DND-41 (cell line): ENCODE measurements at regions not wholly inside any gene's neighbourhood (a gene's known extent, or its start where the extent isn't known, plus 50 kb on each side); places are given as distances from the start of the nearest gene placed in this dataset.

ENCODE experiments used
- EZH2 ChIP-seq: IDR thresholded peaks from 3 replicates; pipeline ENCODE4 v1.6.1; 2012; ENCODE audit warnings: borderline replicate concordance, low read depth, mild to moderate bottlenecking, moderate library complexity, low read length, inconsistent platforms; ENCODE audit not compliant: severe bottlenecking
- TF ChIP-seq, protein P1 (sequence below): IDR thresholded peaks from 2 replicates; pipeline ENCODE4 v1.5.1; 2012; ENCODE audit warnings: borderline replicate concordance, low read length, moderate library complexity, mild to moderate bottlenecking; ENCODE audit not compliant: poor library complexity, severe bottlenecking; ENCODE audit errors: extremely low read depth

DNA sequence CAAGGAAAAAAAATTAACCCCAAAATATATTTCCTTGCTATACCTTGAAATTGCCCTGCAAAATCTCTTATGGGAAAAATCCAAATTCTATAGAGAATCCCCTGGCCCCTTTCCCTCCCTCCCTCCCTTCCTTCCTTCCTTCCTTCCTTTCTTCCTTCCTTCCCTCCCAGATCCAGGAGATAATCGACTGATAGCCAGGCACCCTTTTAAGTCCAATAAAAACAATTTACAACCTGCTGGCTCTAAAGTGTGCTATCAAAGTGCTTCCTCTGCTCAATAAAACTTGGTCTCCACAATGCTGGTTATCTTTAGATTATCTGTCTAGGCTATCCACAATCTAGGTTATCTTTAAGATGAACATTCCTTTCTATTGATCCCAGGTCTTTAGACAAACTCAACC, 83.1 kb upstream of the TUBA3C start:
- TF ChIP-seq, protein P1, sequence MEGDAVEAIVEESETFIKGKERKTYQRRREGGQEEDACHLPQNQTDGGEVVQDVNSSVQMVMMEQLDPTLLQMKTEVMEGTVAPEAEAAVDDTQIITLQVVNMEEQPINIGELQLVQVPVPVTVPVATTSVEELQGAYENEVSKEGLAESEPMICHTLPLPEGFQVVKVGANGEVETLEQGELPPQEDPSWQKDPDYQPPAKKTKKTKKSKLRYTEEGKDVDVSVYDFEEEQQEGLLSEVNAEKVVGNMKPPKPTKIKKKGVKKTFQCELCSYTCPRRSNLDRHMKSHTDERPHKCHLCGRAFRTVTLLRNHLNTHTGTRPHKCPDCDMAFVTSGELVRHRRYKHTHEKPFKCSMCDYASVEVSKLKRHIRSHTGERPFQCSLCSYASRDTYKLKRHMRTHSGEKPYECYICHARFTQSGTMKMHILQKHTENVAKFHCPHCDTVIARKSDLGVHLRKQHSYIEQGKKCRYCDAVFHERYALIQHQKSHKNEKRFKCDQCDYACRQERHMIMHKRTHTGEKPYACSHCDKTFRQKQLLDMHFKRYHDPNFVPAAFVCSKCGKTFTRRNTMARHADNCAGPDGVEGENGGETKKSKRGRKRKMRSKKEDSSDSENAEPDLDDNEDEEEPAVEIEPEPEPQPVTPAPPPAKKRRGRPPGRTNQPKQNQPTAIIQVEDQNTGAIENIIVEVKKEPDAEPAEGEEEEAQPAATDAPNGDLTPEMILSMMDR = no peak
- TF ChIP-seq EZH2 = no peak
